GM19043 (cell line): ENCODE measurements at regions not wholly inside any gene's neighbourhood (a gene's known extent, or its start where the extent isn't known, plus 50 kb on each side); places are given as distances from the start of the nearest gene placed in this dataset.
"Not testable (repeated sequence)": the region's sequence is repeated elsewhere in the genome, so short reads cannot be mapped to it uniquely, and the experiment has no call there.

Experiments used
- ATAC-seq: cut with Tn5 transposase; IDR thresholded peaks from one replicate; pipeline ENCODE4 v1.9.1; 2021; ENCODE audit warnings: low read depth; ENCODE audit not compliant: unreplicated experiment

GRCh38 chr22:49391436-49391835, 436.2 kb downstream of the BRD1 start:
- no peak for ATAC-seq

- no peak for ATAC-seq
Observed at GRCh38 chr22:49390954-49391353, 436.7 kb downstream of the BRD1 start.

GRCh38 chr22:49383909-49384308, 443.8 kb downstream of the BRD1 start:
- not testable (repeated sequence) for ATAC-seq

- no peak for ATAC-seq
Observed at GRCh38 chr22:49382451-49382735, 445.3 kb downstream of the BRD1 start.

- ATAC-seq: no peak
Observed at GRCh38 chr22:49381595-49382450, 445.9 kb downstream of the BRD1 start.

- no peak for ATAC-seq
Observed at GRCh38 chr22:49380828-49381114, 446.9 kb downstream of the BRD1 start.

GRCh38 chr22:49380095-49380827, 447.4 kb downstream of the BRD1 start:
- no peak for ATAC-seq

GRCh38 chr22:49377306-49377705, 450.4 kb downstream of the BRD1 start:
- ATAC-seq: no peak

GRCh38 chr22:49373801-49374226, 453.9 kb downstream of the BRD1 start:
- ATAC-seq: no peak

- ATAC-seq: no peak
Observed at GRCh38 chr22:49373289-49373666, 454.4 kb downstream of the BRD1 start.

- ATAC-seq: no peak
Observed at GRCh38 chr22:49372530-49373288, 455.0 kb downstream of the BRD1 start.

GRCh38 chr22:49372111-49372529, 455.6 kb downstream of the BRD1 start:
- no peak for ATAC-seq

- no peak for ATAC-seq
Observed at GRCh38 chr22:49371325-49372110, 456.2 kb downstream of the BRD1 start.

- no peak for ATAC-seq
Observed at GRCh38 chr22:49370627-49371301, 456.9 kb downstream of the BRD1 start.

- ATAC-seq: no peak
Observed at GRCh38 chr22:49369726-49370626, 457.7 kb downstream of the BRD1 start.

- no peak for ATAC-seq
Observed at GRCh38 chr22:49368976-49369725, 458.5 kb downstream of the BRD1 start.

- no peak for ATAC-seq
Observed at GRCh38 chr22:49368221-49368975, 459.3 kb downstream of the BRD1 start.
